Hepatocyte (in vitro differentiated cells): ENCODE measurements at regions not wholly inside any gene's neighbourhood (a gene's known extent, or its start where the extent isn't known, plus 50 kb on each side); places are given as distances from the start of the nearest gene placed in this dataset.

Source experiments
- DNase-seq: peaks from one replicate; pipeline ENCODE4 v3.0.0-alpha.2; 2016; ENCODE audit warnings: low spot score
- H2AFZ ChIP-seq: fragments of 200-600 bp; sonication (generic); 2 replicates; pipeline ENCODE4 v1.6.0; 2016; ENCODE audit warnings: antibody characterized with exemption, mild to moderate bottlenecking
- H3K27ac ChIP-seq: fragments of 200-600 bp; sonication (generic); 2 replicates; pipeline ENCODE4 v1.5.1; 2016; ENCODE audit warnings: mild to moderate bottlenecking
- H3K27me3 ChIP-seq: fragments of 200-600 bp; sonication (generic); 2 replicates; pipeline ENCODE4 v1.6.1; 2016
- H3K36me3 ChIP-seq: fragments of 200-600 bp; sonication (generic); replicated peaks from 2 replicates; pipeline ENCODE4 v1.5.1; 2016; ENCODE audit warnings: low read depth; ENCODE audit not compliant: insufficient read depth
- H3K4me1 ChIP-seq: fragments of 200-600 bp; sonication (generic); 2 replicates; pipeline ENCODE4 v1.5.1; 2016; ENCODE audit warnings: mild to moderate bottlenecking, moderate library complexity; ENCODE audit not compliant: insufficient read depth
- H3K4me2 ChIP-seq: fragments of 200-600 bp; sonication (generic); 2 replicates; pipeline ENCODE4 v1.6.0; 2016
- H3K4me3 ChIP-seq: fragments of 200-600 bp; sonication (generic); 2 replicates; pipeline ENCODE4 v1.5.1; 2016; ENCODE audit warnings: mild to moderate bottlenecking
- H3K79me2 ChIP-seq: fragments of 200-600 bp; sonication (generic); 2 replicates; pipeline ENCODE4 v1.6.0; 2017; ENCODE audit warnings: mild to moderate bottlenecking
- H3K9me2 ChIP-seq: fragments of 200-600 bp; sonication (generic); replicated peaks from 2 replicates; pipeline ENCODE4 v1.6.0; 2017; ENCODE audit warnings: mild to moderate bottlenecking; ENCODE audit not compliant: insufficient read depth
- H3K9me3 ChIP-seq: fragments of 200-600 bp; sonication (generic); 2 replicates; pipeline ENCODE4 v1.5.1; 2016; ENCODE audit warnings: low read depth, mild to moderate bottlenecking
- H4K20me1 ChIP-seq: fragments of 200-600 bp; sonication (generic); 2 replicates; pipeline ENCODE4 v1.6.0; 2016; ENCODE audit warnings: mild to moderate bottlenecking; ENCODE audit not compliant: insufficient read depth, poor library complexity, severe bottlenecking
- EZH2 ChIP-seq: fragments of 200-600 bp; sonication (generic); IDR thresholded peaks from 2 replicates; pipeline ENCODE4 v1.6.1; 2016; ENCODE audit warnings: antibody characterized with exemption, mild to moderate bottlenecking, borderline replicate concordance
- EZH2phosphoT487 ChIP-seq: fragments of 200-600 bp; sonication (generic); IDR thresholded peaks from one replicate; pipeline ENCODE4 v1.6.1; 2018; ENCODE audit warnings: antibody characterized with exemption, mild to moderate bottlenecking, low read depth, moderate library complexity; ENCODE audit not compliant: unreplicated experiment, severe bottlenecking
- WGBS: methylation state at CpG from one replicate; pipeline ENCODE4 v1.1.6; 2016; ENCODE audit warnings: low lambda C conversion rate; ENCODE audit errors: missing lambda C conversion rate; 5-methylcytosine and 5-hydroxymethylcytosine counted together
- TF ChIP-seq, protein P1 (sequence below): fragments of 200-600 bp; sonication (generic); IDR thresholded peaks from 2 replicates; pipeline ENCODE4 v1.5.1; 2016; ENCODE audit warnings: antibody characterized with exemption, mild to moderate bottlenecking; ENCODE audit not compliant: poor library complexity

DNA sequence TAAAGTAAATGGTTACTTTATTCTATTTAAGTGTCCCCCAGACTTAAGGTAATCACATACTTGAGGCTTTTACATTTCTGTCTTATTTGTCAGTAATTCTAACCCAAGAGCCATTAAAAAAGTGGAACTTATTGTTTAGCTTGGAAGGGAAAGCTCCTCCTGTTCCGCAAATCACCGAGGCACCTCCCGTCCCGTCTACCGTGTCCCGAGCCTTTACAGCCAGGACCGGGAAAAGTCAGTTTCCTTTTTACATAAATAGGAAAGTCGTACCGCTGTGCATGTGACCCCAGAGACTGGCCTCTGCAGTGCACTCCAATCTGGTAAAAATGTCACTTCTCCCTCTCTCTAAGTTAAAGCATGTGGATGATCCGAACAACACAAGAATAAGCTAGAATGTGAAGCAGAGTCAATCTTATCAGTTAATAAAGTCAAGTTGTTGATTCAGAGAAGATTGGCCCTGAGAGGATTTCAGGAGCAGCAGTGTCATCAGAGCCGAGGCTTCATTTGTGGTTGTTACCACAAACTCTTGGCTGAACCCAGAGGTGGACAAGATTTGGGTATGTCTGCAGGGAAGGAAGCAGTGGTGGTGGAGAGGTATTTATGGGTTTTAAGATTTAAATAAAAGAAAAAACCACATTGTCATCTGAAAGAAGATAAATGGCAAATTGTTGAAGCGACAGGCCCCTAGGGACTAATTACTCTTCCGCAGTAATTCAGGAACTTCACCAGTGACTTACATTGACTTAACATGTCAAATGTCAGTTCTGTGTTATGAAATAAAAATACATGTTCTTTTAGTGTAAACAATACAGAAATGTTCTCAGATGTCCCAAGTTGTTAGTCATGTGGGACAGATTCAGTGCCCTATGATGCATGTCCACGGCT, 316.6 kb upstream of the ZNF32 start:
- Histone ChIP-seq H3K27me3 (no peaks in the 10 kb centered on the region), H3K36me3 (no peaks in the 10 kb centered on the region), H3K9me2 (no peaks in the 10 kb centered on the region), H3K4me1 (no peaks in the 10 kb centered on the region), H3K79me2 (no peaks in the 10 kb centered on the region), H3K27ac (no peak overlapping the region), H3K4me2 (no peak overlapping the region), H3K4me3 (no peak overlapping the region), H4K20me1 (no peaks in the 10 kb centered on the region), H2AFZ (no peak overlapping the region), H3K9me3 (no peaks in the 10 kb centered on the region)
- 58% methylated on average over 14 of the region's 14 CpGs for WGBS
- TF ChIP-seq EZH2 (no peak), EZH2phosphoT487 (no peak)
- TF ChIP-seq, protein P1, sequence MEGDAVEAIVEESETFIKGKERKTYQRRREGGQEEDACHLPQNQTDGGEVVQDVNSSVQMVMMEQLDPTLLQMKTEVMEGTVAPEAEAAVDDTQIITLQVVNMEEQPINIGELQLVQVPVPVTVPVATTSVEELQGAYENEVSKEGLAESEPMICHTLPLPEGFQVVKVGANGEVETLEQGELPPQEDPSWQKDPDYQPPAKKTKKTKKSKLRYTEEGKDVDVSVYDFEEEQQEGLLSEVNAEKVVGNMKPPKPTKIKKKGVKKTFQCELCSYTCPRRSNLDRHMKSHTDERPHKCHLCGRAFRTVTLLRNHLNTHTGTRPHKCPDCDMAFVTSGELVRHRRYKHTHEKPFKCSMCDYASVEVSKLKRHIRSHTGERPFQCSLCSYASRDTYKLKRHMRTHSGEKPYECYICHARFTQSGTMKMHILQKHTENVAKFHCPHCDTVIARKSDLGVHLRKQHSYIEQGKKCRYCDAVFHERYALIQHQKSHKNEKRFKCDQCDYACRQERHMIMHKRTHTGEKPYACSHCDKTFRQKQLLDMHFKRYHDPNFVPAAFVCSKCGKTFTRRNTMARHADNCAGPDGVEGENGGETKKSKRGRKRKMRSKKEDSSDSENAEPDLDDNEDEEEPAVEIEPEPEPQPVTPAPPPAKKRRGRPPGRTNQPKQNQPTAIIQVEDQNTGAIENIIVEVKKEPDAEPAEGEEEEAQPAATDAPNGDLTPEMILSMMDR: no peak
- DNase-seq: no peak

DNA sequence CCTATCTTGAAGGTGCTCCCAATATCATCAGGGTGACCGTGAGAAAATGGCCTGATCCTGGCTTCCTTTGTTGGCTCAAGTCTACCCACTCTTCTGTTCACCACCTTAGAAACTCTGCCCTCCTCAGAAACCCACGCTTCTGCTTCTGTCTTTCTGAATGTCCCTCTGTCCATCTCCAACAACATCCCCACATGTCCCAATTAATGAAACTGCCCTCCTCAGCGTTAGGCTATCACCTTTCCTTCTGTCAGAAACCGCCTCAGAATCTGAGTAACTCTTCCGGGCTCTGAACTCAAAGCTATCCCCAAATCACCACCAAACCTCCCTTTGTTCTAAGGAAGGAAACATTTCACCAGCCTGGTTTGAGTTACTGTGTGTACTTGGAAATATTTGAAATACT, 315.8 kb upstream of the ZNF32 start:
- Histone ChIP-seq H3K4me2 (no peak overlapping the region), H3K79me2 (no peaks in the 10 kb centered on the region)

DNA sequence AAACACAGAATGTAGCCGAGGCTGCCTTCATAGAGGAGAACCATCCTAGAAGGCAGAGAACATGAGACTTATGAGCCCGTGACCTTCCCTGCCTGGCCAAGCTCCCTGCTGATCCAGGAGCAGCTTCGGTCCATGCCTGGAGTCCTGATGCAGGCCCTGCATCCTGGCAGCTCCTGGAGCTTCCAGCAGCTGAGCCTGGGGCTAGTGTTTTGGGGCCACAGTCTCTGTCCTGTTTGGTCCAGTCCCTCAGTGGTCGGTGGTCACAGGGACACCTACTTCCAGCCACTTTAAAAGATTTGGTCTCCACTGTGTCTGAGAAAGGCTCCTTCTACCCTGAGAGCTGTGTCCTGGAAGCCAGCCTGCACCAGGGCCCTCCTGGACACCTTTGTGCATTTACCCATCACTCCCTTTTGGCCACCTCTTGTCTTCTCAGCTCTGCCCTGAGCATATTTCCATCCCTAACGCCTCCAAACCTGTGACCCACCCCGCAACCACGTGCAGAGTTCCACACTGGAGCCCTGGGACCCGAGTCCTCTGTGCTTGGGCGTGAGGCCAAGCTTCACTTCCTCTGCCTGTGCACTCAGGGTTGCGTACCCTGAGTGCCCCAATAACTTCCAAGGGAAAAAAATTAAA, 315.2 kb upstream of the ZNF32 start:
- H3K4me3 ChIP-seq: no peak overlapping the region
- no peaks in the 10 kb centered on the region for H3K36me3 ChIP-seq
- no peaks in the 10 kb centered on the region for H3K27me3 ChIP-seq
- H3K4me2 ChIP-seq: no peak overlapping the region
- H4K20me1 ChIP-seq: no peaks in the 10 kb centered on the region
- 91% methylated on average over 10 of the region's 10 CpGs for WGBS
- no peak for TF ChIP-seq EZH2
- no peak for TF ChIP-seq EZH2phosphoT487
- TF ChIP-seq, protein P1: no peak
- H3K79me2 ChIP-seq: no peaks in the 10 kb centered on the region
- DNase-seq: no peak
- no peak overlapping the region for H2AFZ ChIP-seq
- H3K4me1 ChIP-seq: no peaks in the 10 kb centered on the region
- H3K9me2 ChIP-seq: no peaks in the 10 kb centered on the region
- no peaks in the 10 kb centered on the region for H3K9me3 ChIP-seq
- no peak overlapping the region for H3K27ac ChIP-seq

More for the DNA sequence above, 315.8 kb upstream of the ZNF32 start:
- H3K27ac ChIP-seq: no peak overlapping the region
- H3K9me3 ChIP-seq: no peaks in the 10 kb centered on the region
- H3K36me3 ChIP-seq: no peaks in the 10 kb centered on the region
- WGBS: 90% methylated on average over 5 of the region's 5 CpGs
- no peak overlapping the region for H3K4me3 ChIP-seq
- H3K27me3 ChIP-seq: no peaks in the 10 kb centered on the region
- H3K4me1 ChIP-seq: no peaks in the 10 kb centered on the region
- no peak overlapping the region for H2AFZ ChIP-seq
- DNase-seq: no peak
- H4K20me1 ChIP-seq: no peaks in the 10 kb centered on the region
- H3K9me2 ChIP-seq: no peaks in the 10 kb centered on the region
- no peak for TF ChIP-seq EZH2phosphoT487
- TF ChIP-seq, protein P1: no peak
- TF ChIP-seq EZH2: no peak
